Type B pancreatic cell (in vitro differentiated cells): ENCODE measurements at regions not wholly inside any gene's neighbourhood (a gene's known extent, or its start where the extent isn't known, plus 50 kb on each side); places are given as distances from the start of the nearest gene placed in this dataset.
A peak's percentile ranks its signal among the peaks of the same experiment; 100 is the strongest.

Source experiments
- DNase-seq: peaks from one replicate; pipeline ENCODE4 v3.0.0; 2021; ENCODE audit warnings: mixed read lengths; ENCODE audit not compliant: unreplicated experiment; ENCODE audit errors: extremely low spot score
- H3K27ac Mint-ChIP-seq: 2 replicates; pipeline ENCODE4 v1.8.0; 2021; ENCODE audit warnings: mild to moderate bottlenecking, mixed read lengths
- H3K27me3 Mint-ChIP-seq: 2 replicates; pipeline ENCODE4 v1.8.0; 2021; ENCODE audit warnings: mixed read lengths
- H3K36me3 Mint-ChIP-seq: 2 replicates; pipeline ENCODE4 v1.8.0; 2021; ENCODE audit warnings: mixed read lengths
- H3K4me1 Mint-ChIP-seq: one replicate; pipeline ENCODE4 v1.8.0; 2021; ENCODE audit warnings: mixed read lengths; ENCODE audit not compliant: unreplicated experiment
- H3K4me3 Mint-ChIP-seq: 2 replicates; pipeline ENCODE4 v1.8.0; 2021; ENCODE audit warnings: mild to moderate bottlenecking, mixed read lengths
- H3K9me3 Mint-ChIP-seq: 2 replicates; pipeline ENCODE4 v1.8.0; 2021; ENCODE audit warnings: mixed read lengths
- CTCF ChIP-seq: fragments of 200-600 bp; sonication (generic); conservative IDR thresholded peaks from 2 replicates; pipeline ENCODE4 v1.5.0; 2021; ENCODE audit warnings: antibody characterized with exemption, mild to moderate bottlenecking

- H3K27me3 Mint-ChIP-seq = no peaks in the 10 kb centered on the region
- H3K27ac Mint-ChIP-seq = peak overlapping the region; percentile 84
- no peak overlapping the region for H3K4me3 Mint-ChIP-seq
- peaks cover 15% of the 10 kb centered on the region for H3K9me3 Mint-ChIP-seq
- no peaks in the 10 kb centered on the region for H3K36me3 Mint-ChIP-seq
- no peaks in the 10 kb centered on the region for H3K4me1 Mint-ChIP-seq
- DNase-seq = no peak
- no peak for TF ChIP-seq CTCF
Observed at GRCh38 chrX:13397878-13398818, 78.3 kb upstream of the ATXN3L start.

GRCh38 chrX:13396924-13397323 lies 77.1 kb upstream of the ATXN3L start:
- no peak overlapping the region for H3K4me3 Mint-ChIP-seq
- no peaks in the 10 kb centered on the region for H3K36me3 Mint-ChIP-seq
- H3K4me1 Mint-ChIP-seq = no peaks in the 10 kb centered on the region
- DNase-seq = no peak
- peaks cover 15% of the 10 kb centered on the region for H3K9me3 Mint-ChIP-seq
- H3K27me3 Mint-ChIP-seq = no peaks in the 10 kb centered on the region
- TF ChIP-seq CTCF = no peak
- peak overlapping the region; percentile 46 for H3K27ac Mint-ChIP-seq

- Mint-ChIP-seq H3K9me3 (peaks cover 7% of the 10 kb centered on the region), H3K27me3 (no peaks in the 10 kb centered on the region), H3K36me3 (no peaks in the 10 kb centered on the region), H3K4me1 (peaks cover 3% of the 10 kb centered on the region), H3K27ac (no peak overlapping the region), H3K4me3 (no peak overlapping the region)
- no peak for DNase-seq
- no peak for TF ChIP-seq CTCF
Observed at GRCh38 chrX:13389501-13389900, 69.6 kb upstream of the ATXN3L start.

DNA sequence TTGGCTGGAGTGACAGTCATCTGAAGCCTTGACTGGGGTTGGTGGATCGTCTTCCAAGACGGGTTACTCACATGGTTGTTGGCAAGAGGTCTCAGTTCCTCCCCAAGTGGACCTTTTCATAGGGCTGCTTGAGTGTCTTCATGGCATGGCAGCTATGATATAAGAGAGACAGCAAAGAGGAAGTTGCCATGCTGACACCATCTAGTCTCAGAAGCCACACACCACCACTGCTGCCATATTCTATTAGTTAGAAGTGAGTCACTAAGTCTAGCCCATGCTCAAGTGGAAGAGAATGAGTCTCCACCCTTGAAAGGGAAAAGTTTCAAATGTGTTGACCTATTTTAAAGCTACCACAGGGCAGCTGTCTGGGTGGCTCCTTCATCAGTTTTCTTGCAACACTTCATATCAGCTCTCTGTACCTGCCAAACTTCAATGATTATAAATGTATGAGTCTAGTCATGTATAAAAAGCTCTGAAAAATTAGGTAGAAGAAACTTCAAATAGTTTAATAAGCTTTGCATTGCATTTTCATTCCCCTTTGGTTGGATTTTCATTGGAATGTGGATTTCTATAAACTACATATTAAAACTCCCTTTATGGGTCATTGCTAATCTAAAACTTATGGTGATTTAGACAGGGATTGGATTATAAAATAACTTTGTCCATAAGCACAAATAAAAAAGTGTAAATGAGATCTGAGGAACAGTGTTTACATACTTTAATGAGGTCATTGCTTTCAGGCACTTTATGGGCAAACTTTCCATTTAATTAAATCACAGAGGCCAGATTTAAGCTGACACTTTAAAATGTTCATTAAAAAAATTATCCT lies 68.0 kb upstream of the ATXN3L start:
- no peaks in the 10 kb centered on the region for H3K36me3 Mint-ChIP-seq
- H3K9me3 Mint-ChIP-seq = no peaks in the 10 kb centered on the region
- no peaks in the 10 kb centered on the region for H3K27me3 Mint-ChIP-seq
- no peak for TF ChIP-seq CTCF
- DNase-seq = no peak
- H3K4me1 Mint-ChIP-seq = peaks cover 8% of the 10 kb centered on the region
- no peak overlapping the region for H3K27ac Mint-ChIP-seq
- H3K4me3 Mint-ChIP-seq = no peak overlapping the region

DNA sequence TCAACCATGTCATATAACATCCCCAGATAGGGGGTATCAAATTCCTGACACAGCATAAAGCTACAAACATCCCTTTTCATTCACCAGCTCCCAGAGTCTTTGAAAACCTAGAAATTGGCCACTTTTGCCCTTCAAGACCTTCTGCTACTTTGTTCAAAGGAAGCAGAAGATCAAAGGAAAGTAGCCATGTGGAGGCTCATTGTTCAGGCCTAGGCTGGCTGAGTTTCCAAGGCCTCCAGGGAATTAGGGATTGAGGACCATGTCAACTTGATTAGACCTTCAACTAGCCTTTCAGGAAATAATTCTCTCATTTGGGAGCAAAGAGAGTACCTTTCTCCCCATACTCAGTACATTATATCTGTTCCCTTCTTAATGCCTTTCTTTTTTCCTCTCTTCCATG lies 66.8 kb upstream of the ATXN3L start:
- H3K9me3 Mint-ChIP-seq = no peaks in the 10 kb centered on the region
- no peaks in the 10 kb centered on the region for H3K36me3 Mint-ChIP-seq
- H3K27ac Mint-ChIP-seq = no peak overlapping the region
- no peak overlapping the region for H3K4me3 Mint-ChIP-seq
- TF ChIP-seq CTCF = no peak
- H3K4me1 Mint-ChIP-seq = peaks cover 11% of the 10 kb centered on the region
- no peak for DNase-seq
- no peaks in the 10 kb centered on the region for H3K27me3 Mint-ChIP-seq
